HG03378 (cell line): ENCODE measurements at regions not wholly inside any gene's neighbourhood (a gene's known extent, or its start where the extent isn't known, plus 50 kb on each side); places are given as distances from the start of the nearest gene placed in this dataset.
"Not testable (repeated sequence)": the region's sequence is repeated elsewhere in the genome, so short reads cannot be mapped to it uniquely, and the experiment has no call there.

ENCODE experiments used
- ATAC-seq: cut with Tn5 transposase; IDR thresholded peaks from one replicate; pipeline ENCODE4 v1.9.1; 2021; ENCODE audit warnings: mild to moderate bottlenecking, moderate library complexity; ENCODE audit not compliant: unreplicated experiment

GRCh38 chr21:13827201-13827600 lies 217.6 kb downstream of the POTED start:
- no peak for ATAC-seq

GRCh38 chr21:13826511-13826910 lies 216.9 kb downstream of the POTED start:
- not testable (repeated sequence) for ATAC-seq

DNA sequence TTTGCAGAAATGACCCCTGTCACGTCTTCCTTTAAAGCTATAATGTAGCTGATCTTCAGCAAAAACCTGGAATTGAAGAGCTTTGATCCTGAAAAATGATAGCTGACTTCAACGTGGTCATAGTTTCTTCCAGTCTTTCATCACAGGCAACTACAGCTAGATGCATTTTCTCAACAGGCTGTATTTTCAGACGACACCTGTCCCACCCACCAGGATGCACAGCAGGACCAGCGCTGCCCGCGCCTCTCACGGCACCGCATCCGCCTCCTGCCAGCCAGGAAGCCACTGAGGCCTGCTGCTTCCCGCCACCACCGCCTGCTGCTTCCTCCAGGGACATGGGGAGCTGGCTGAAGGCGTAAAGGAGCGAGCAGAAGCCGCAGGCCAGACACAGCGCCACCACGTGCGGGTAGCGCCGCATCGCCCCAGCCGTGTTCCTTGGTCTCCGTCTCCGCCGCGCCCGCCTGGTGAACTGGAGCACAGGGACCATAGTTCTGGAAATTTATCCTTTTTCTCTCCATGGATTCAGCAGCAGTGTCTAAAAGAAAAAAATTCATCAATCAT lies 215.7 kb downstream of the POTED start:
- ATAC-seq: not testable (repeated sequence)

GRCh38 chr21:13820286-13820685 lies 210.7 kb downstream of the POTED start:
- not testable (repeated sequence) for ATAC-seq

GRCh38 chr21:13812191-13812590 lies 202.6 kb downstream of the POTED start:
- not testable (repeated sequence) for ATAC-seq

GRCh38 chr21:13810559-13810958 lies 201.0 kb downstream of the POTED start:
- ATAC-seq: not testable (repeated sequence)

DNA sequence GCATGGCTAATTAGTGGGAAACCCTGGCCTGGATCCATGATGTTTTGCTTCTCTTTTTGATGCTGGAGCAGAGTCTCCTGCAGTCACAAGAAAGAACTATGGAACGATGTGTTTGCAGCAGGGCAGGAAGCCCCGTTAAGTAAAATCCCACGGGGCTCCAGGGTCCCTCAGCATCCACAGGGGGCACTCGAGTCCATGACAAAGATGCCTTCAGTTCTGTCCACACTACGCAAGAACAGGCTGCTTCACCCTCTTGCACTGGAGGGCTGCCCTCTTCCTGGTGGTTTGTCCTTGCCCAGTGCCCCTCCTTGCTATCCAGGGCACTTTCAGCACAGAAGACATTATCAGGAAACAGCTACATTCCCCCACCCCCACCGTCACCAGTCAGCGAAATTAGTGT lies 196.9 kb downstream of the POTED start:
- not testable (repeated sequence) for ATAC-seq

- not testable (repeated sequence) for ATAC-seq
These were observed 193.2 kb downstream of the POTED start for GRCh38 chr21:13802757-13803156.
